ENCODE measurements at regions not wholly inside any gene's neighbourhood (a gene's known extent, or its start where the extent isn't known, plus 50 kb on each side); places are given as distances from the start of the nearest gene placed in this dataset.

- no peak overlapping the region for H3K27ac Mint-ChIP-seq
- no peaks in the 10 kb centered on the region for H3K36me3 ChIP-seq (ENCODE audit: control insufficient read depth, insufficient read depth, low read length)
- no peak overlapping the region for H3K4me3 Mint-ChIP-seq
- DNase-seq (no peak), ATAC-seq (no peak)
- intact Hi-C loops (cut with micrococcal nuclease): no loop called here
- H3K4me3 ChIP-seq (ENCODE audit: low read length): no peak overlapping the region
- peaks cover 0 to 4% of the 10 kb centered on the region in 2 donors for H3K9me3 Mint-ChIP-seq
- no peaks in the 10 kb centered on the region for H3K9me3 ChIP-seq (ENCODE audit: control insufficient read depth, insufficient read depth, low read length)
- H3K27me3 ChIP-seq (ENCODE audit: control insufficient read depth, insufficient read depth, low read length): no peaks in the 10 kb centered on the region
- no peaks in the 10 kb centered on the region for H3K4me1 Mint-ChIP-seq
- no peak overlapping the region for H3K27ac ChIP-seq (ENCODE audit: low read length)
- 94% methylated on average over 4 of the region's 5 CpGs for WGBS (ENCODE audit: insufficient coverage)
- TF ChIP-seq CTCF (IDR thresholded peaks at IDR 0.05): no peak
- no peaks in the 10 kb centered on the region for H3K4me1 ChIP-seq (ENCODE audit: control insufficient read depth, insufficient read depth, low read length)
- H3K36me3 Mint-ChIP-seq: no peaks in the 10 kb centered on the region
- peaks cover 6 to 16% of the 10 kb centered on the region in 2 donors for H3K27me3 Mint-ChIP-seq (ENCODE audit: low read depth in 2 of 2)
Measured at GRCh38 chr22:48993655-48994054, 834.0 kb downstream of the BRD1 start.

GRCh38 chr22:48984639-48985038 lies 843.0 kb downstream of the BRD1 start:
- 82% methylated on average over 12 of the region's 14 CpGs for WGBS (ENCODE audit: insufficient coverage)
- H3K9me3 ChIP-seq (ENCODE audit: control insufficient read depth, insufficient read depth, low read length): no peaks in the 10 kb centered on the region
- DNase-seq (no peak), ATAC-seq (no peak)
- H3K36me3 Mint-ChIP-seq: no peaks in the 10 kb centered on the region
- H3K4me3 Mint-ChIP-seq: no peak overlapping the region
- H3K9me3 Mint-ChIP-seq: peaks cover 4 to 5% of the 10 kb centered on the region in 2 donors
- peaks cover 0 to 3% of the 10 kb centered on the region in 2 donors for H3K27me3 Mint-ChIP-seq (ENCODE audit: low read depth in 2 of 2)
- no peaks in the 10 kb centered on the region for H3K36me3 ChIP-seq (ENCODE audit: control insufficient read depth, insufficient read depth, low read length)
- H3K27me3 ChIP-seq (ENCODE audit: control insufficient read depth, insufficient read depth, low read length): no peaks in the 10 kb centered on the region
- TF ChIP-seq CTCF (IDR thresholded peaks at IDR 0.05): no peak
- intact Hi-C loops (cut with micrococcal nuclease): no loop called here
- no peaks in the 10 kb centered on the region for H3K4me1 ChIP-seq (ENCODE audit: control insufficient read depth, insufficient read depth, low read length)
- no peaks in the 10 kb centered on the region for H3K4me1 Mint-ChIP-seq
- H3K27ac ChIP-seq (ENCODE audit: low read length): no peak overlapping the region
- H3K4me3 ChIP-seq (ENCODE audit: low read length): no peak overlapping the region
- no peak overlapping the region for H3K27ac Mint-ChIP-seq

- no peak for DNase-seq
- Histone ChIP-seq H3K36me3 (ENCODE audit: control insufficient read depth, insufficient read depth, low read length) (no peaks in the 10 kb centered on the region), H3K4me3 (ENCODE audit: low read length) (no peak overlapping the region), H3K27ac (ENCODE audit: low read length) (no peak overlapping the region), H3K9me3 (ENCODE audit: control insufficient read depth, insufficient read depth, low read length) (no peaks in the 10 kb centered on the region), H3K4me1 (ENCODE audit: control insufficient read depth, insufficient read depth, low read length) (no peaks in the 10 kb centered on the region), H3K27me3 (ENCODE audit: control insufficient read depth, insufficient read depth, low read length) (no peaks in the 10 kb centered on the region)
- intact Hi-C loops (cut with micrococcal nuclease): no loop called here
- peaks cover 0 to 6% of the 10 kb centered on the region in 2 donors for H3K27me3 Mint-ChIP-seq (ENCODE audit: low read depth in 2 of 2)
- no peak for ATAC-seq
- no peak for TF ChIP-seq CTCF (IDR thresholded peaks at IDR 0.05)
- H3K27ac Mint-ChIP-seq: no peak overlapping the region
- H3K4me1 Mint-ChIP-seq: no peaks in the 10 kb centered on the region
- 88% methylated on average over 10 of the region's 10 CpGs for WGBS (ENCODE audit: insufficient coverage)
- no peak overlapping the region for H3K4me3 Mint-ChIP-seq
- peaks cover 4 to 5% of the 10 kb centered on the region in 2 donors for H3K9me3 Mint-ChIP-seq
- H3K36me3 Mint-ChIP-seq: no peaks in the 10 kb centered on the region
Measured at GRCh38 chr22:48982321-48982905, 845.3 kb downstream of the BRD1 start.
